Stimulated activated CD4-positive, alpha-beta T cell treated with anti-CD3 and anti-CD28 coated beads, Interleukin-2, amount 100 ng/mL, for 48 hours (primary cell): ENCODE measurements at regions not wholly inside any gene's neighbourhood (a gene's known extent, or its start where the extent isn't known, plus 50 kb on each side); places are given as distances from the start of the nearest gene placed in this dataset.
"Not testable (repeated sequence)": the region's sequence is repeated elsewhere in the genome, so short reads cannot be mapped to it uniquely, and the experiment has no call there.

ENCODE experiments used
- DNase-seq, 2 donors: peaks; one replicate each; pipeline ENCODE4 v3.0.0-alpha.2; 2020

DNA sequence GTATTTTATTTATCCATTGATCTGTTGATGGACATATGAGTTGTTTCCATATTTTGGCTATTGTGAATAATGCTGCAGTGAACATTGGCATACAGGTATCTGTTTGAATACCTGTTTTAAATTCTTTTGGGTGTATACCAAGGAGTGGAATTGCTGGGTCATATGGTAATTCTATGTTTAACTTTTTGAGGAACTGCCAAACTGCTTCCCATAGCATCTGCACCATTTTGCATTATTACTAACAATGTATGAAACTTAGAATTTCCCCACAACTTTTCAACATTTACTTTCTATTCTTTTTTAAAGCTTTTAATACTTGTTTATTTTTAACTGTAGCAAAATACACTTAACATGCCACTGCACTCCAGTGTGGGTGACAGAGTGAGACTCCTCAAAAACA, 57.0 kb upstream of the MSN start:
- no peak for DNase-seq

DNA sequence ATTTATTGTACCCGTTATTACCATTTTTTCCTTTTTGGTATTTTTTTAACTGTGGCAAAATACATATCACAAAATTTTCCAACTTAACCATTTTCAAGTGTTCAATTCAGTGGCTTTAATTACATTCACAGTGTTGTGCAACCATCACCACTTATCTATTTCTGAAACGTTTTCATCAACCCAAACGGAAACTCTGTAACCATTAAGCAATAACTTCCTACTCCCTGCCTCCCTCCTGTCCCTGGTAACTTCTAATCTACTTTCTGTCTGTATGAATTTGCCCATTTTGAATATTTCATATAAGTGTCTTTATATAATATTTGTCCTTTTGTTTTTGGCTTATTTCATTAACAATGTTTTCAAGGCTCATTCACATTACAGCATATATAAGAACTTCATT, 57.4 kb upstream of the MSN start:
- DNase-seq = no peak

DNA sequence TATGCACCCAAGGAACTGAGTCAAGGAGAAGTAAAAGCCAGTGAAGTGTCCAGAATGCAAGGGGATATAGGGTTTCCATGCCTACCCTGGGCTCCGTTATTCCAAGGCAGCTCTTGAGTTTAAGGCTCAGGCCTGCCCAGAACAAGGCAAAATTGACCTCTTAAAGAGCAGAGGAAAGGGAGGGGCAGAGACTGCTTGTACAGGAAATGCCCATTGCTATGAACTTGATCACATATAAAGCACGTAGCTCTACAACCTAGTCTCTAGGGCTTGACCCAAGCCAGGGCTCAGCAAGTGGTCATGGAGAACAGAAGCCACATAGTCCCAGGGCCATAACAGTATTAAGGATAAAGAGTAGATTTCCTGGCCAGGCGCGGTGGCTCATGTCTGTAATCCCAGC, 58.2 kb upstream of the MSN start:
- no peak for DNase-seq

DNA sequence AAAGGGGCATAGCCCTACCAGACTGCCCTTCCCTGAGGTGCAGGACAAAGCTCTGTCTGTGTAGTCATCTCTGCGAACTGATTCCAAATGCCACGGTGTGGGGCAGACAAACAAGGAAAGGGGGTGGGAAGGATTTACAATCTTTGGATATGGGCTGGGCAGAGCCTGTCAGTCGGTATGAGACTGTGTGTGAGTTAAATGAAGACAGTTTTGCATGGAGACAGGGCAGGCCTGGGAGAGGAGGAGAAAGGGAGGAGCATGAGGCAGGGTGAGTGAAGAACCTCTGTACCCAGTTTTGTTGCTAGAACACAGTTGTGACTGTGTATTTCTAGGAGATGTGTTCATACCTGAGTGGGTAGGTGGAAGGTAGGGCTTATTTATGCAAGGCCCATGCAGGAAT, 59.4 kb upstream of the MSN start:
- no peak for DNase-seq

DNA sequence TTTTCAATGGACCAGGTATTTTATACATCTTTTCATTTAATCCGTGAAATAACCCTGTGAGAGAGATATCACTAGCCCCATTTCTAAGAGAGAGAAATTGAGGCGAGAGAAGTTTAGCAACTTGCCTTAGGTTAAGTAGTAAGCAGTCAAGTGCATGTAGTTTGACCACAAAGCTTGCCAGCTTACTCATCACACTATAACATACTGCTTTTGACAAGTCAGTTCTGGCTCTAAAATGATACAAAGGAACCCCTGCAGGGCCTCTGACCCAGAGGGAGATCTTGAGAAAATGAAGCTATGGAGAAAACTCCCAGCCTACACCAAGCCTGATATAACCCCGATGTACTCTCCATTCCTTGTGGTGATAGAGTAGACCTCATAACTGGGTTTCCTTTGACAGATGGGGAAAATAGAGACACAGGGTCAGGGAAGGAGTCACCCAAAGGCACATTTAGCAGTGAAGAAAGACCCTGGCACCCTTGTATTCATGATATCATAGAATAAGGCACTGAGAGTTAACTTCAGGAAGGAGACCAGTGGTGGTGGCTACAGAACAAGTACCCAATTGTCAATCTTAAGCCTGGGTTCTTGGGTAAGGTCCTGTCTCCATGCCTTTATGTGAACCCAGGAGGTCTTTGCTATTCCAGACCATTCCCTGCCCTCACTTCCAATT, 60.2 kb upstream of the MSN start:
- no peak for DNase-seq

DNA sequence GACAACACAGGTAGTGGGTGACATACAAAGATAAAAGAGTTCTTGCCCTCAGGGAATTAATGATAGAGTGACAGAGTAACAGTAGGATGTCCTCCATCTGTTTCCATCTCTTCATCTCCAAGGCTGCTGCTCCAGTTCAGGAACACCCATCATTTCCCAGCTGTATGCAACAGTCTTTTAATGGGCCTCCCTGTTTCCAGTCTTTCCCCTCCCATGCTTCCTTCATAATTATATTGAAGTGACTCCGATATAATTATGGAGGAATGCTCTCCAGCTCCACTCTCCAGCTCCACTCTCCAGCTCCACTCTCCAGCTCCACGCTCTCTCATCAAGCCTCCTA, 65.3 kb upstream of the MSN start:
- no peak for DNase-seq

DNA sequence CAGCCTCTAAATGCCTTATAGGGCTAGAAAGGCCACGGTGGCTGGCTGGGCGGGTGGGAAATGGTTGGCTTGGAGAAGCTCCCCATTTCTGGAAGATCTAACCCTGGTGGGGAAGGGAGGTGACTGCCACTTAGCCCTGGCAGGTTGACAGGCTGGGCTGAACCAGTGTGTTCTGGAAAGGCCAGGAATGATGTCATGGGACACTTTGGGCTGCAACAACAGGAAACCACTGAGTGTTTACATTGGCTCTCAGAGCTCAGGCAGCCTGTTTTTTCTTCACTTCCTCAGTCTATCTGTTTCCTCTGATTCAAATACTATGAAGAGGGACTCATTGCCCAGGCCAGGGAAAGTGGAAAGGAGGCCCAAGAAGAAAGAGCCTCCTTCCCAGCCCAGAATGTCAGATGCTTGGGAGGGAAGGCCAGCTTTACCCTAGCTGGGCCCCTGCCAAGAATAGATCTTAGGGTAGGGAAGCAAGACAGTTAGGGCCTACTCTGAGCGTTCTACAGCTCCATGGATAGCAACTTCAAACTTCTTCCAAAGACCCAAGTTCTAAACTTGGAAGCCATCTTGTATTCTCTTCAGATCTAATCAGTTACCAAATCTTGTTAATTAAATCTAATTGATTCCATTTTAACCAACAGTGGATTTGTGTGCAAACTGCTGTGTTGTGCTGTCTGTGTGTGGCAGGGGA, 65.8 kb upstream of the MSN start:
- DNase-seq = peak in 1 of 2 donors; percentile 17

DNA sequence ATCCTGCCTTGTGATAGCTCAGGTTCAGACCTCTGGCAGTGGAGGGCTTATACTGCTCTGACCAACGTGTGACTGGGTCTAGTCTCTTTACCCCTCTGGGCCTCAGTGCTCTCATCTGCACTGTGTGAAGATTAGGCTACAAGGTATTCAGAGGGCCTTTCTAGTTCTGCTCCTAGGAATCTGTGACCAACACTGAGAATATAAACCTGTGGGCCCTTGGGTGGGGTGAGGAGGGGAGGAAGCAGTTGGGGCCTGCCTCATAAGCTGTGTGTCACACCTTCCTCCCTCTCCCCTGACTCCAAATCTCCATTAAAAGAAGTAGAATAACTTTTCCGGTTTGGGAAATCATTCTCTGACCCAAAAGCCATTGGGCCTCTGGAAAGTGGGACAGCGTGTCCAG, 66.3 kb upstream of the MSN start:
- no peak for DNase-seq

DNA sequence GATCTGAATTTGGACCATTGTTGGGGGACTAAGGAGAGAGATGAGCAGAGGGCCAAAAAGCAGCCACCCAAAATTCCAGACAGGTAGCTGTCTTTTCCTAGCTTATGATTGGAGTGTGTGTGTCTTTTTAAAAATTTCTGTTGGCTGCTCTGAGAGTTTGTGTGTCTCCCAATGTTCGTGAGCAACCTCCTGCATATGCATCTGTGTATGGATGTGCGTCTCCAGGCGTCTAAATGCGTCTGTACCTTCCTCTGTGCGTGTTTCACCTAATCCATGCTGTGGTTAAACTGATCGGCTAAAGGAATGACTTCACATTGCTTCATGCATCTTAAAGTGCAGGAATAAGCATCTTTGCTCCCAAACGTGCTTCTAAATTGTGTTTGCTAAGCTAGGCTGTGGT, 65.5 kb upstream of the LAS1L start:
- DNase-seq = no peak

DNA sequence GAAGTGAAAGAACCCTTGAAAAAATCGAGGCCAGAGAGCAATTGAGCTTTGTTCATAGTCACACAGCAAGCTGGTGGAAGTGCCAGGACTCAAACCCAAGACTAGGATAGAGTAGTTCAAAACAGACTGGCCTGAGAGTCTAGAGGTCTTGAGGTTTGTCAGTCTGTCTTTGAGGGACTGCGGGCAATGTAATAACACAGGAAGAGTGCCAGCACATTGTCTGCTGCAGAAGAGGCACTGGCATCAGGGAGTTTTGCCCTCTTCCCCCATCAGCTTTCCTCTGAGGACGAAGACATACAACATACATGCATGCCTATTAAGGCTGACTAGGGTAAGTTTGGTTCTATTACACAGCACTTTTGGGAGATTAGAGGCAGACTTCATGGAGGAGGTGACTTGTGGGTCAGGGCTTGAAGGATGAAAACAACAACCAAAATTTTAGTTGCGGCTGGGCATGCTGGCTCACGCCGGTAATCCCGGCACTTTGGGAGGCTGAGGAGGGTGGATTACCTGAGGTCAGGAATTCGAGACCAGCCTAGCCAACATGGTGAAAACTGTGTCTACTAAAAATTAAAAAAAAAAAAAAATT, 64.1 kb upstream of the LAS1L start:
- no peak for DNase-seq

DNA sequence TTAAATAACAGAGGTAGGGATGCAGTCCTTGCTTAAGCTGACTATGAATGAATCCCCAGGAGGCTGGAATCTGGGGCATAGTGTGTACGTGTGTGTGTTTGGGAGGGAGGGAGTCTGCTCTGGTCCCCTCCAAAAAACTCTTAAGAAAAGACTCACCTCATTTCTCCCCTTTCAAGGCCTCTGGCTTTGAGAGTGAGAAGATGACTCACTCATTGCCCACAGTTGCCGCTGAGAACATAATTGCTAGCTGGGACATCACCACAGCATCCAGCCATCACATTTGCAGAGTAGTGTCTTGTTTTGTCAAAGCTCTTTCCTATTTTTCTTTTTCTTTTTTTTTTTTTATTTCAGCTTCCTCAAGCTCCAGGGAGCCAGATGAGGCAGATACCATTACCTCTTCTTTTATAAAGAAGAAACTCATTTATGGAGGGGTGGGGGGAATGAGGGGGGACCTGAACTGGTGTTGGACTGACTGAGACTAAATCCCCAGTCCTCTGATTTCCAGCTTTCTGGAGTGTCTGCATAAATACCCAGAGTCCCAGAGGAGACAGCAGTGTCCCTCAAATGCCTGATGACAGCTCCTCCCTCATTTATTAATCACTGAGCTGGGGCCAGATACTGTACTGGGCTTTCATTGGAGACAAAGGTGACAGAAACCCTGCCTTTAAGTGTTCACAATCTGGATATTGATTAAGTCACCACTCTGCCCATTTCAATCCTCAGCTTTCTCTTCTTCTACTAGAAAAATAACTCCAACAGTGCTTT, 61.9 kb upstream of the LAS1L start:
- peak in 1 of 2 donors; percentile 23 for DNase-seq

DNA sequence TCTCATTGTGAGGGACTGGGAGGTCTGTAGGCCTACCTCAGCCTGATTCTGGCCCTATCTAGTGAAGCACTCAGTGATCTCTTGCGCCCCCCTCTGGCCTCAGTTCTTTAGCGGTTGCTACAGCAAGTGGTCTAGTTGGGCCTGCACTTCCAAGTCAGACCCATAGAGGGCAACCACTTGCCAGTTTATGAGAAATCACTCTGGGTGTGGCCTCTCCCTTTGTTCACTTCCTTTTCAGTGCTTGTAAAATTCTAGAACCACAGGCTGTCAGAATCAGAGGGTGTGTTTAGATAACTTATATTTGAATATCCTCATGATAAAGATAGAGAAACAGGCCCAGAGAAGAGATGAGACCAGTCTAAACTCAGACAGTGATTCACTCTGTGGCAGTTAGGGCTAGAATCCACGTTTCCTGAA, 60.9 kb upstream of the LAS1L start:
- DNase-seq = peak; percentile 89 to 98

DNA sequence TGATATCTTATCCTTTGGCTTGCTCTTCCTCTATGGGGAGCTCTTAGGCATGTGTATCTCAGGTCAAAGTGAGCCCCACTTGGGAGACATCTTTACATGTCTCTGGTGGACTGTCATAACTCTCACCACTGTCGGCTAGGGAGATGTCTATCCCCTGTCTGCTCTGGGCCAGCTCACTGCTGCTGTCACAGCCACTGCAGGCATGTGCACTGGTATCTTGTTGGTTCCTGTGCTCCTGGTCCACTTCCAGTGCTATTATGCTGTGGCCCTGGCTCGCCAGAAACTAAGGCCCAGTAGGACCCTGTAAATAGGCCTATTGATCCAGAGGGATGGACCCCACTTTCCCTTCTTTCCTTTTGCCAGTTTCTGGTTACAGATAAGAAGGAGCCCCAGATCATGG, 56.6 kb upstream of the LAS1L start:
- no peak for DNase-seq

DNA sequence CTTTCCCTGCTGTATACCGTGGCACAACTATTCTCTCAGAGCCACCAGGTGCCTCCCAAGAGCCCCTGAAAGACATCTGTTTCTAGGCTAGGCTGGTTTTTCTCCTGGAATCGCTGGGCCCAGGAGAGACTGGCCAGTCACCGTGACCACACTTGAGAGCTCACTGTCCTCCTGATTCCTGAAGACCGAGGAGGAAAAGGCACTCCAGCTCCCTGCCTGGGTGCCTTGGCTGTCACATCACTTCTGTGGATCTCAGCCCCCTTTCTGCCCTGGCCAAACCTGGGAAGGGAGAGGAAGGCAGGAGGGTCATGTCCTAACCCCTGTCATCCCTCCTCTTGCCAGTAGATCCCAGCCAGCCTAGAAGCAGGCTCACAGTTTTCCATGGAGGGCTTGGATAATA, 54.7 kb upstream of the LAS1L start:
- no peak for DNase-seq

DNA sequence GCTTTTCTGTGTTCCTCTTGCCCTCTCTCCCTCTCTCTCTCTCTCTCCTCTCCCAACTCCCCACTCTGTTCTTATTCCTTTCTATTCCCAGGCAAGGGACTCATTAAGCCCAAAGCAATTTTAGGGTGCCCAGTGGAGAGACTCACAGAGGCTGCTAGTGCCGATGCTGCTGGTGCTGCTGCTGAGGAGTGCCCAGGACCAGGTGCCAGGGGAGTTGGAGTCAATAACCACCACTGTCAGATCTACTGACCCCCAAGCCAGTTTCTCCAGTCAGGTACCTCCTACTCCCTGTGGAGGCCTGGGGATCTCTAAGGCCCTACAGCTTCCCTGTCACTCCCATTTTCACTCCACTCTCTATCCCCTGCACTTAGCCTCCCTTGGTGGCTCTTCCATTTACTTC, 54.2 kb upstream of the LAS1L start:
- DNase-seq = no peak

DNA sequence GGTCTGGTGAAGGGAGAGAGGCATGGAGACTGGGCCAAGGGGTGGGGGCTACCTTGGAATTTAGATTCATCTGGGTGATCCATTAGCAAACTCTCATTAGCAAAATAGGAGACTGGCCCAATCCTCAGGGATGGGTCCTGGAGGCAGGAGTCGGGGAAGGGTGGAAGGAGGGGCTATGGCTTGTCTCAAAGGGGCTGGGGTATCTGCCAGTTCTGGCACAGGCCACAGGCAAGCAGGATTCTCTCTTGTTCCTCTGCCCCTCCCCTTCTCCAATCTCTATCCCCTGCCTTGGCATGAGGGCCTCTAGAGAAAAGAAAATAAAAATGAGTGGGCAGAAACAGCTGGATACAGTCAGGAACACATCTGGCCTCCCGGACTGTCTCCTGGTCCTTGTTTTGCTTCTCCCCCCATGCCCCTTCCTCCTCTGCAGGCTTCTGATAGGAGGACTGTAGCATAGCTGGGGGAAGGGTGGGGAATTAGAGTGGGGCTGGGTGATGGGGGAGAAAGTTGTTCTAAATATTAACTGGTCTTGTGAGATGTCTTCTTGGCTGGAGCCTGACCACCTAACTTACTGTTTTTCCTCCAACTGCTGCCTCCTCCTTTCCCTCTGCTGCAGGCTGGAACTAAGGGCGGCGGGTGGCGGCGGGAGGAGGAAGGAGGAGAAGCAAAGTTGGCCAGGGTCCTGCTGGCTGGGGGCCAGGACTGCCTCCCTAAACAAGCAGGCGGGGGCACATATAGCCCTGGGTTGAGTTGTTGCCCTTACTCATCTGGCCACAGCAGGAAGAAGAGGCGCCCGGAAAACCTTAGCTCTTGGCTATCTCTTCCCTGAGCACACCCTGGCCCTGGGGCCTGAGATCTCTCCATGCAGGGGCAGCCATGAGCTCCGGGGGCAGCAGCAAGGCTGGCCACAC, 53.3 kb upstream of the LAS1L start:
- DNase-seq = no peak

DNA sequence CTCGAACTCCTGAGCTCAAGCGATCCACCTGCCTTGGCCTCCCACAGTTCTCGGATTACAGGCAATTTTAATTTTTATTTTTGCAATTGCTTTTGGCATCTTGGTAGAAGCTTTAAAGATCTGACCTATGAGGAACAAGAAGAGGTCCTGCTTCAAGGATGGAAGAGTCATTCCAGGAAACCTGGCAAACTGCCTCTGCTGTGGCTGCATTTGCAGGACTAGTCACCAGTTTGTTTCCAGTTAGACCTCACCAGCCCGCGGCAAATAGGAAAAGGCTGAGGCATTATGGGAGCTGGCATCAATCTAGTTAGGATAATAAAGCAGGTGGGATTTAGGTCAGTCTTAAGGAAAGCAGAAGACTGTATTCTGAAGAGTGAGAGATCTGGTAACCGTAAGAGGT, 51.9 kb upstream of the LAS1L start:
- no peak for DNase-seq

DNA sequence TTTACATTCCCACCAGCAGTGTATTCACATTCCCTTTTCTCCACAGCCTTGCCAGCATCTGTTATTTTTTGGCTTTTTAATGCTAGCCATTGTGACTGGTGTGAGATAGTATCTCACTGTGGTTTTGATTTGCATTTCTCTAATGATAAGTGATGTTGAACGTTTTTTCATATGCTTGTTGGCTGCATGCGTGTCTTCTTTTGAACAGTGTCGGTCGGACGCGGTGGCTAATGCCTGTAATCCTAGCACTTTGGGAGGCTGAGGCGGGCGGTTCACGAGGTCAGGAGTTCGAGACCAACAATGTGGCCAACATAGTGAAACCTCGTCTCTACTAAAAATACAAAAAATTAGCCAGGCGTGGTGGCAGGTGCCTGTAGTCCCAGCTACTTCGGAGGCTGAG, 50.6 kb upstream of the LAS1L start:
- not testable (repeated sequence) for DNase-seq
